ENCODE measurements at regions not wholly inside any gene's neighbourhood (a gene's known extent, or its start where the extent isn't known, plus 50 kb on each side); places are given as distances from the start of the nearest gene placed in this dataset.

- DNase-seq (no peak), ATAC-seq (no peak)
- Histone ChIP-seq H3K9me3 (no peaks in the 10 kb centered on the region), H3K4me1 (no peaks in the 10 kb centered on the region), H3K36me3 (ENCODE audit: insufficient read depth in 1 of 2, low read depth in 1 of 2) (no peaks in the 10 kb centered on the region), H3K4me3 (no peak overlapping the region), H3K27ac (no peak overlapping the region), H3K27me3 (ENCODE audit: insufficient read depth in 3 of 3, low read length in 2 of 3) (no peaks in the 10 kb centered on the region)
- intact Hi-C loops (cut with DNase I) = no loop called here
- 94 to 96% (median 96%) methylated on average over 1 of the region's 1 CpG for WGBS, 3 donors
- no peak for TF ChIP-seq CTCF (IDR thresholded peaks at IDR 0.05)
Observed at GRCh38 chr13:82245860-82246259, 1636.4 kb downstream of the SLITRK1 start.

- intact Hi-C loops (cut with DNase I) = no loop called here
- ATAC-seq = no peak
Observed at GRCh38 chr13:82224806-82225205, 1657.5 kb downstream of the SLITRK1 start.

GRCh38 chr13:82221621-82222020, 1660.7 kb downstream of the SLITRK1 start:
- ATAC-seq (no peak), DNase-seq (no peak)
- H3K36me3 ChIP-seq (ENCODE audit: insufficient read depth in 1 of 2, low read depth in 1 of 2) = no peaks in the 10 kb centered on the region
- H3K4me1 ChIP-seq = no peaks in the 10 kb centered on the region
- 70 to 71% (median 70%) methylated on average over 4 of the region's 4 CpGs for WGBS, 3 donors
- H3K9me3 ChIP-seq = no peaks in the 10 kb centered on the region
- TF ChIP-seq CTCF (IDR thresholded peaks at IDR 0.05) = no peak
- no peak overlapping the region for H3K4me3 ChIP-seq
- intact Hi-C loops (cut with DNase I) = no loop called here
- no peaks in the 10 kb centered on the region for H3K27me3 ChIP-seq (ENCODE audit: insufficient read depth in 3 of 3, low read length in 2 of 3)
- no peak overlapping the region for H3K27ac ChIP-seq

More at GRCh38 chr13:82224806-82225205, 1657.5 kb downstream of the SLITRK1 start:
- Histone ChIP-seq H3K9me3 (no peaks in the 10 kb centered on the region), H3K4me1 (no peaks in the 10 kb centered on the region), H3K27me3 (ENCODE audit: insufficient read depth in 3 of 3, low read length in 2 of 3) (no peaks in the 10 kb centered on the region), H3K36me3 (ENCODE audit: insufficient read depth in 1 of 2, low read depth in 1 of 2) (no peaks in the 10 kb centered on the region), H3K4me3 (no peak overlapping the region), H3K27ac (no peak overlapping the region)
- WGBS, 3 donors = 52 to 63% (median 55%) methylated on average over 3 of the region's 3 CpGs
- TF ChIP-seq CTCF (IDR thresholded peaks at IDR 0.05) = no peak
- no peak for DNase-seq

GRCh38 chr13:82220641-82221040, 1661.6 kb downstream of the SLITRK1 start:
- no peak for TF ChIP-seq CTCF (IDR thresholded peaks at IDR 0.05)
- ATAC-seq (no peak), DNase-seq (no peak)
- no peak overlapping the region for H3K27ac ChIP-seq
- H3K9me3 ChIP-seq = no peaks in the 10 kb centered on the region
- 10 to 30% (median 21%) methylated on average over 2 of the region's 2 CpGs for WGBS, 3 donors
- H3K4me3 ChIP-seq = no peak overlapping the region
- intact Hi-C loops (cut with DNase I) = no loop called here
- H3K4me1 ChIP-seq = no peaks in the 10 kb centered on the region
- H3K27me3 ChIP-seq (ENCODE audit: insufficient read depth in 3 of 3, low read length in 2 of 3) = no peaks in the 10 kb centered on the region
- no peaks in the 10 kb centered on the region for H3K36me3 ChIP-seq (ENCODE audit: insufficient read depth in 1 of 2, low read depth in 1 of 2)

GRCh38 chr13:82216165-82216564, 1666.1 kb downstream of the SLITRK1 start:
- Histone ChIP-seq H3K4me3 (no peak overlapping the region), H3K27me3 (ENCODE audit: insufficient read depth in 3 of 3, low read length in 2 of 3) (no peaks in the 10 kb centered on the region), H3K9me3 (peaks cover 10% of the 10 kb centered on the region), H3K4me1 (no peaks in the 10 kb centered on the region), H3K36me3 (ENCODE audit: insufficient read depth in 1 of 2, low read depth in 1 of 2) (no peaks in the 10 kb centered on the region), H3K27ac (no peak overlapping the region)
- intact Hi-C loops (cut with DNase I) = no loop called here
- TF ChIP-seq CTCF (IDR thresholded peaks at IDR 0.05) = no peak
- ATAC-seq = no peak
- 55 to 74% (median 59%) methylated on average over 1 of the region's 1 CpG for WGBS, 3 donors
- DNase-seq = no peak
